ENCODE measurements at regions not wholly inside any gene's neighbourhood (a gene's known extent, or its start where the extent isn't known, plus 50 kb on each side); places are given as distances from the start of the nearest gene placed in this dataset.

DNA sequence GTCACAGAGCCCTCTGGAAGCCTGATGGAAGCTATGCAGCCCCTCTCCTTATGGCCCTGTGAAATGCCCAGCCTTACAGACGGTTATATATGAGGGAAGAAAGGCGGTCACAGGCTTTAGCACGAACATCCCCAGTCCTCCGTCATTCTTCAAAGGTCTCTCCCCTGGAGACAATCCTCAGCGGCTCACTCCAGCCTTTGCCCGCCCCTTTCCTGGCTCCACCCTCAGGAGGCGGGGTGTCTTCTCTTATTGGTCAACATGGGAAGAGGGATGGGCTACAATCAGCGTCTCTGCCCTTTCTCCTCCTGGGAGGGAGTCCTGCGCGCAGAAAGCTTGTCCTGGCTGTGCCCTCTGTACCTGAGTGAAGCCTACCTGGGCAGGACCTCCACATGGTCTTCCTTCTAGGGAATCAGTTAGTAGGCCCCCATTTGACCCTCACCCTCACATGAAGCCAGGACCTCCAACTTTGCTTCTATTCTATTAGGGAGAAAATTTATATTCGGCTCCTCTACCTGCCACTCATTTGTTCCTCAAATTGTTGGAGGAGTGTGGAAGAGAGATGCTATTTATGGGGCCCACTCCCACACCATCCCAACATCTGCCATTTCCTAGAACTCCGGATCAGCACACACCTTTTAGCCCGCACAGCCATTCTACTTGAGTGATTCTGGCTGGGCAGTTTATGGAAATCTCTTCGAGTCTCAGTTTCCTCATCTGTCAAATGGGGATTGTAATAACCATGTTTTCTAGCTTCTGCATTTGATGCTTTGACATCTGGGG is 112.9 kb upstream of the SLC6A11 start:
- peaks cover 63% of the 10 kb centered on the region for H3K27me3 Mint-ChIP-seq (ENCODE audit: insufficient read depth, unreplicated experiment)
- no peak for DNase-seq (ENCODE audit: unreplicated experiment)
- ChIA-PET POLR2A (no interaction called here), CTCF (interaction anchor here (0.6 kb wide), 2 partner anchors 318 to 920 kb away, joined by 3 to 6 read pairs; no protein-coding TSS in a partner anchor)
- no peaks in the 10 kb centered on the region for H3K4me1 Mint-ChIP-seq (ENCODE audit: insufficient read depth, unreplicated experiment)
- H3K9me3 Mint-ChIP-seq (ENCODE audit: unreplicated experiment) = no peaks in the 10 kb centered on the region
- intact Hi-C loops (cut with micrococcal nuclease) = no loop called here
- H3K36me3 Mint-ChIP-seq (ENCODE audit: insufficient read depth, unreplicated experiment) = no peaks in the 10 kb centered on the region
- BruUV-seq (replicated peaks) = no TSS peak
- H3K27ac Mint-ChIP-seq (ENCODE audit: low read depth, unreplicated experiment) = no peak overlapping the region
- TF ChIP-seq, protein P1, sequence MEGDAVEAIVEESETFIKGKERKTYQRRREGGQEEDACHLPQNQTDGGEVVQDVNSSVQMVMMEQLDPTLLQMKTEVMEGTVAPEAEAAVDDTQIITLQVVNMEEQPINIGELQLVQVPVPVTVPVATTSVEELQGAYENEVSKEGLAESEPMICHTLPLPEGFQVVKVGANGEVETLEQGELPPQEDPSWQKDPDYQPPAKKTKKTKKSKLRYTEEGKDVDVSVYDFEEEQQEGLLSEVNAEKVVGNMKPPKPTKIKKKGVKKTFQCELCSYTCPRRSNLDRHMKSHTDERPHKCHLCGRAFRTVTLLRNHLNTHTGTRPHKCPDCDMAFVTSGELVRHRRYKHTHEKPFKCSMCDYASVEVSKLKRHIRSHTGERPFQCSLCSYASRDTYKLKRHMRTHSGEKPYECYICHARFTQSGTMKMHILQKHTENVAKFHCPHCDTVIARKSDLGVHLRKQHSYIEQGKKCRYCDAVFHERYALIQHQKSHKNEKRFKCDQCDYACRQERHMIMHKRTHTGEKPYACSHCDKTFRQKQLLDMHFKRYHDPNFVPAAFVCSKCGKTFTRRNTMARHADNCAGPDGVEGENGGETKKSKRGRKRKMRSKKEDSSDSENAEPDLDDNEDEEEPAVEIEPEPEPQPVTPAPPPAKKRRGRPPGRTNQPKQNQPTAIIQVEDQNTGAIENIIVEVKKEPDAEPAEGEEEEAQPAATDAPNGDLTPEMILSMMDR (IDR thresholded peaks at IDR 0.05; ENCODE audit: unreplicated experiment) = no peak
- H3K4me3 Mint-ChIP-seq (ENCODE audit: unreplicated experiment) = no peak overlapping the region

DNA sequence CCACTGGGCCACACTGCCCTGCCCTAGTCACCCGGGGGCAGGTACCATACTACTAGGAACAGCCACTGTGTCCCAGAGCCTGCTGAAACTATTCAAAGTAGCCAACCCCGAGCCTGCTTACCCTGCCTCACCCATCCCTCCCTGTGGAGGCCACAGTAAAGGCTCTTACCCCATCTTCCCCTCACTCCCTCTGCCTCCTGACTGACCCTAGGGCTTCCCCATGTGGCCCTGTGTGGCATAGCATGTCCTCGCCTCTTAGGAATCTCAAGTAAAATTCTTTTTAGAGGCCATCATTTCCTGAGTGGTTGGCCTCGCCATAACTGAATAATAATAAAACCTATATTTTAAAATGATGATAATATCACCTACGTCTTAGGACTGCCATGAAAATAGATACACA is 112.2 kb upstream of the SLC6A11 start:
- Mint-ChIP-seq H3K36me3 (ENCODE audit: insufficient read depth, unreplicated experiment) (no peaks in the 10 kb centered on the region), H3K4me3 (ENCODE audit: unreplicated experiment) (no peak overlapping the region), H3K4me1 (ENCODE audit: insufficient read depth, unreplicated experiment) (no peaks in the 10 kb centered on the region), H3K27me3 (ENCODE audit: insufficient read depth, unreplicated experiment) (peaks cover 59% of the 10 kb centered on the region), H3K27ac (ENCODE audit: low read depth, unreplicated experiment) (no peak overlapping the region), H3K9me3 (ENCODE audit: unreplicated experiment) (no peaks in the 10 kb centered on the region)
- ChIA-PET CTCF (interaction anchor here (0.6 to 0.8 kb wide), 2 partner anchors 37 to 360 kb away, joined by 3 to 4 read pairs; no protein-coding TSS in a partner anchor), POLR2A (no interaction called here)
- TF ChIP-seq, protein P1 (IDR thresholded peaks at IDR 0.05; ENCODE audit: unreplicated experiment) = peak; percentile 18
- DNase-seq (ENCODE audit: unreplicated experiment) = peak; percentile 42
- intact Hi-C loops (cut with micrococcal nuclease) = no loop called here
- BruUV-seq (replicated peaks) = no TSS peak

DNA sequence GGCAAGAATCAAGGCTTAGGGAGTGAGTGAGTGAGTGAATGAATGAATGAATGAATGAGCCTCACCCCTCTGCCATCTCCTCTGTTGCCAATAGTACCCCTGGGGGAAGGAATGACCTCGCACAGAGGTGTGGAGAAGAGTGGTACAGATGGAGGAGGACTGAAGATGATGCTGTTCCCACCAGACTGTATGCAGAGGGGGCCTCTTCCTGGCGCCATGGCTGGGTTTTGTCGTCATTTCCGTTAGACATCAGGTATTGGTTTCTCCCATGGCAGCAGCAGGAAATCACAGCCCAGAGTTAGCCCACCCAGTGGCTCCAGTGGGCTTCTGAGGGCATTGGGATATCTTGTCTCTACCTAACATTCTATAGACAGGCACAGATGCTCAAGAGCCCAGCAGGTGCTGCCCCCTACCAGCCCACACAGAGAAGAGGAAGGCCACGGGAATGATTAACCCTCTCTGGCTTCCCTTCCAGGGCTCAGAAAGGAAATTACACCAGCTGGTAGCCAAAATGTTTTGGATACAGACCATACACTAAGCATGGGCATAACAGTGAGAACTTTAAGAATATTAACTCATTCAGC is 109.8 kb upstream of the SLC6A11 start:
- Mint-ChIP-seq H3K4me3 (ENCODE audit: unreplicated experiment) (no peak overlapping the region), H3K27me3 (ENCODE audit: insufficient read depth, unreplicated experiment) (peaks cover 76% of the 10 kb centered on the region), H3K27ac (ENCODE audit: low read depth, unreplicated experiment) (no peak overlapping the region), H3K4me1 (ENCODE audit: insufficient read depth, unreplicated experiment) (no peaks in the 10 kb centered on the region), H3K36me3 (ENCODE audit: insufficient read depth, unreplicated experiment) (no peaks in the 10 kb centered on the region), H3K9me3 (ENCODE audit: unreplicated experiment) (no peaks in the 10 kb centered on the region)
- intact Hi-C loops (cut with micrococcal nuclease) = no loop called here
- ChIA-PET CTCF (interaction anchor here (0.6 to 0.7 kb wide), 2 partner anchors 38 to 120 kb away, joined by 3 read pairs; no protein-coding TSS in a partner anchor), POLR2A (no interaction called here)
- TF ChIP-seq, protein P1 (IDR thresholded peaks at IDR 0.05; ENCODE audit: unreplicated experiment) = no peak
- BruUV-seq (replicated peaks) = no TSS peak
- no peak for DNase-seq (ENCODE audit: unreplicated experiment)

DNA sequence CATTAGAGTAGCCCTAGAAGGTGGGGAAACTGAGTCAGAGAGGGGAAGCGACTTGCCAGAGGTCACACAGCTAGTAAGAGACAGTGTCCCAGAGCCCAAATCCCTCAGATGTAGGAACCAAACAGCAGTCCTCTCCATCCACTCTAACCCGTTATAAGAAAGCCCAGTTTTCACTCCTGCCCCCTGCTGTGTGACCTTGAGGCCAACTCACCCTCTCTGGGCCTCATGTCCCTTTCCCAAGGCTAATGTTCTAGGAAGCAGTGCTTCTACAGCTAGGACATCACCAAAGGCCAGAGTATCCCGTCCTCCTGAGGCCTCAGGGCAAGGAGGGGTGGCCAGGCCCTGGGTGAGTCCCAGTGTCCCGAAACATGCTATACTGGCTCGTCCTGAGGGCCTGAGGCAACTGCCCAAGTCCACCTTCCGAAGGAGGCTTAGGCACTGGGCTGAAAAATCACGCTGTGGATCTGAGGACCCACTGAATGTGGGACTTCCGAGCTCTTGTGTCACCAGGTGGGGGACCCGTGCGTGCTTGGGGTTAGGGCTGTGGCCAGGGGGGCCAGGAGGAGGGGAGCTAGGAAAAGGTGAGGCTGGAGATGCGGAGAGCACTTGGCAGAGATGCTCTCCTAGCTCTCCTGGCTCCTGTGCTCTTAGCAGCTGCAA is 109.2 kb upstream of the SLC6A11 start:
- Mint-ChIP-seq H3K27me3 (ENCODE audit: insufficient read depth, unreplicated experiment) (peaks cover 81% of the 10 kb centered on the region), H3K27ac (ENCODE audit: low read depth, unreplicated experiment) (no peak overlapping the region), H3K9me3 (ENCODE audit: unreplicated experiment) (no peaks in the 10 kb centered on the region), H3K4me1 (ENCODE audit: insufficient read depth, unreplicated experiment) (no peaks in the 10 kb centered on the region), H3K36me3 (ENCODE audit: insufficient read depth, unreplicated experiment) (no peaks in the 10 kb centered on the region), H3K4me3 (ENCODE audit: unreplicated experiment) (no peak overlapping the region)
- intact Hi-C loops (cut with micrococcal nuclease) = no loop called here
- CTCF ChIA-PET = interaction anchor here (0.6 kb wide), 1 partner anchor 37 kb away, joined by 3 read pairs; no protein-coding TSS in a partner anchor
- no TSS peak for BruUV-seq (replicated peaks)
- TF ChIP-seq, protein P1 (IDR thresholded peaks at IDR 0.05; ENCODE audit: unreplicated experiment) = no peak
- POLR2A ChIA-PET = no interaction called here
- DNase-seq (ENCODE audit: unreplicated experiment) = no peak

Measured in MCF 10A (cell line).